Fibroblast of the conjunctiva (primary cell): ENCODE measurements at regions not wholly inside any gene's neighbourhood (a gene's known extent, or its start where the extent isn't known, plus 50 kb on each side); places are given as distances from the start of the nearest gene placed in this dataset.

Source experiments
- DNase-seq: peaks from one replicate; pipeline ENCODE4 v3.0.0-alpha.2; 2010; ENCODE audit warnings: low read depth

- no peak for DNase-seq
These were observed 298.5 kb upstream of the SLC35B3 start for GRCh38 chr6:8733879-8734278.

- no peak for DNase-seq
These were observed 296.5 kb upstream of the SLC35B3 start for GRCh38 chr6:8731874-8732273.

- no peak for DNase-seq
These were observed 275.5 kb upstream of the SLC35B3 start for GRCh38 chr6:8710668-8711431.

- DNase-seq = peak; percentile 31
These were observed 272.8 kb upstream of the SLC35B3 start for GRCh38 chr6:8707956-8708772.

- DNase-seq = no peak
These were observed 272.0 kb upstream of the SLC35B3 start for GRCh38 chr6:8707369-8707768.

- DNase-seq = no peak
These were observed 270.2 kb upstream of the SLC35B3 start for GRCh38 chr6:8705435-8706020.

- DNase-seq = no peak
These were observed 267.7 kb upstream of the SLC35B3 start for GRCh38 chr6:8703059-8703458.

GRCh38 chr6:8688821-8689220, 253.5 kb upstream of the SLC35B3 start:
- DNase-seq = no peak

GRCh38 chr6:8686077-8686476, 250.7 kb upstream of the SLC35B3 start:
- DNase-seq = no peak

GRCh38 chr6:8683204-8683603, 247.9 kb upstream of the SLC35B3 start:
- DNase-seq = no peak

- DNase-seq = no peak
These were observed 244.5 kb upstream of the SLC35B3 start for GRCh38 chr6:8679823-8680222.

GRCh38 chr6:8678466-8678865, 243.1 kb upstream of the SLC35B3 start:
- no peak for DNase-seq

- no peak for DNase-seq
These were observed 238.8 kb upstream of the SLC35B3 start for GRCh38 chr6:8674126-8674525.

- no peak for DNase-seq
These were observed 237.5 kb upstream of the SLC35B3 start for GRCh38 chr6:8672882-8673281.

- no peak for DNase-seq
These were observed 235.4 kb upstream of the SLC35B3 start for GRCh38 chr6:8670792-8671191.

- no peak for DNase-seq
These were observed 229.4 kb upstream of the SLC35B3 start for GRCh38 chr6:8664700-8665099.

- no peak for DNase-seq
These were observed 228.7 kb upstream of the SLC35B3 start for GRCh38 chr6:8664070-8664469.

GRCh38 chr6:8659404-8660189, 224.3 kb upstream of the SLC35B3 start:
- DNase-seq = no peak

- DNase-seq = no peak
These were observed 223.1 kb upstream of the SLC35B3 start for GRCh38 chr6:8658416-8658815.

- no peak for DNase-seq
These were observed 222.2 kb upstream of the SLC35B3 start for GRCh38 chr6:8657522-8657921.

- DNase-seq = no peak
These were observed 220.5 kb upstream of the SLC35B3 start for GRCh38 chr6:8655670-8656454.
